ENCODE measurements at regions not wholly inside any gene's neighbourhood (a gene's known extent, or its start where the extent isn't known, plus 50 kb on each side); places are given as distances from the start of the nearest gene placed in this dataset.

GRCh38 chr4:138013625-138014024 lies 228.5 kb downstream of the SLC7A11 start:
- TF ChIP-seq, protein P1, sequence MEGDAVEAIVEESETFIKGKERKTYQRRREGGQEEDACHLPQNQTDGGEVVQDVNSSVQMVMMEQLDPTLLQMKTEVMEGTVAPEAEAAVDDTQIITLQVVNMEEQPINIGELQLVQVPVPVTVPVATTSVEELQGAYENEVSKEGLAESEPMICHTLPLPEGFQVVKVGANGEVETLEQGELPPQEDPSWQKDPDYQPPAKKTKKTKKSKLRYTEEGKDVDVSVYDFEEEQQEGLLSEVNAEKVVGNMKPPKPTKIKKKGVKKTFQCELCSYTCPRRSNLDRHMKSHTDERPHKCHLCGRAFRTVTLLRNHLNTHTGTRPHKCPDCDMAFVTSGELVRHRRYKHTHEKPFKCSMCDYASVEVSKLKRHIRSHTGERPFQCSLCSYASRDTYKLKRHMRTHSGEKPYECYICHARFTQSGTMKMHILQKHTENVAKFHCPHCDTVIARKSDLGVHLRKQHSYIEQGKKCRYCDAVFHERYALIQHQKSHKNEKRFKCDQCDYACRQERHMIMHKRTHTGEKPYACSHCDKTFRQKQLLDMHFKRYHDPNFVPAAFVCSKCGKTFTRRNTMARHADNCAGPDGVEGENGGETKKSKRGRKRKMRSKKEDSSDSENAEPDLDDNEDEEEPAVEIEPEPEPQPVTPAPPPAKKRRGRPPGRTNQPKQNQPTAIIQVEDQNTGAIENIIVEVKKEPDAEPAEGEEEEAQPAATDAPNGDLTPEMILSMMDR (IDR thresholded peaks at IDR 0.05): no peak
- intact Hi-C loops (cut with micrococcal nuclease): no loop called here
- ChIA-PET CTCF (no interaction called here), POLR2A (no interaction called here)
- no peaks in the 10 kb centered on the region for H3K27me3 Mint-ChIP-seq
- no peaks in the 10 kb centered on the region for H3K4me1 Mint-ChIP-seq (ENCODE audit: low read depth)
- no peak for ATAC-seq
- no peaks in the 10 kb centered on the region for H3K36me3 Mint-ChIP-seq (ENCODE audit: low read depth)
- no peak for DNase-seq
- H3K4me3 Mint-ChIP-seq: no peak overlapping the region
- no peaks in the 10 kb centered on the region for H3K9me3 Mint-ChIP-seq
- H3K27ac Mint-ChIP-seq: no peak overlapping the region

DNA sequence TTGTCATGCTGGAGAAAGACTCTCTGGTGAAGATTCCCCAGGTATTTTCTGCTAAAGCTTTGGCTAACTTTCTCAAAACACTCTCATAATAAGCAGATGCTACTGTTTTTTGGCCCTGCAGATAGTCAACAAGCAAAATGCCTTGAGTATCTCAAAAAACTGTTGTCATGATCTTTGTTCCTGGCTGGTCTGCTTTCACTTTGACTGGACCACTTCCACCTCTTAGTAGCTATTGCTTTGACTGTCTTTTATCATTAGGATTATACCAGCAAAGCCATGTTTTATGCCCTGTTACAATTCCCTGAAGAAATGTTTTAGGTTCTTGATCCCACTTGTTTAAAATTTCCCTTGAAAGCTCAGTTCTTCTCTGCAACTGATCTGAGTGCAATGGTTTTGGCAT lies 231.5 kb downstream of the SLC7A11 start:
- H3K27me3 Mint-ChIP-seq: no peaks in the 10 kb centered on the region
- H3K27ac Mint-ChIP-seq: no peak overlapping the region
- DNase-seq (no peak), ATAC-seq (no peak)
- no peaks in the 10 kb centered on the region for H3K36me3 Mint-ChIP-seq (ENCODE audit: low read depth)
- intact Hi-C loops (cut with micrococcal nuclease): no loop called here
- no peaks in the 10 kb centered on the region for H3K4me1 Mint-ChIP-seq (ENCODE audit: low read depth)
- no peaks in the 10 kb centered on the region for H3K9me3 Mint-ChIP-seq
- CTCF ChIA-PET: no interaction called here
- POLR2A ChIA-PET: no interaction called here
- H3K4me3 Mint-ChIP-seq: no peak overlapping the region
- TF ChIP-seq, protein P1 (IDR thresholded peaks at IDR 0.05): no peak

DNA sequence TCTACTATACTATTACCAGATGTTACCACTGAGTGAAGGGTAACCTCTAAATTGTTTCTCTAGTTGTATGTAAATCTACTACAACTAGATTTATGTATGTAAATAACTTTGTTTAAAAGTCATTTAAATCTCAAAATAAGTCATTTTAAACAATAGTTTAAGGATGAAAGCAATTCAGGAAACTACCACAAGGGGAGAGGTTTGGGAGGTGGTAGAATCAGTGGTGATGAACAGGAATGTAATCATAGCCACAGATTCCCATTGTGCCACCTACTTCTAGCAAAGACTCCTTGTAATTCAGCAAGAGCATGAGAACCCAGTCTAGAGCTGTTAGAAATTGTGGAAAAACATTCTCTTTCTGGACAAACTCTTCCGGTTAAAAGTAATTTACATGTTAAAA lies 234.6 kb downstream of the SLC7A11 start:
- DNase-seq (no peak), ATAC-seq (no peak)
- Mint-ChIP-seq H3K36me3 (ENCODE audit: low read depth) (no peaks in the 10 kb centered on the region), H3K4me3 (no peak overlapping the region), H3K27ac (no peak overlapping the region), H3K9me3 (no peaks in the 10 kb centered on the region), H3K4me1 (ENCODE audit: low read depth) (no peaks in the 10 kb centered on the region), H3K27me3 (no peaks in the 10 kb centered on the region)
- TF ChIP-seq, protein P1 (IDR thresholded peaks at IDR 0.05): no peak
- intact Hi-C loops (cut with micrococcal nuclease): no loop called here
- ChIA-PET CTCF (no interaction called here), POLR2A (no interaction called here)

DNA sequence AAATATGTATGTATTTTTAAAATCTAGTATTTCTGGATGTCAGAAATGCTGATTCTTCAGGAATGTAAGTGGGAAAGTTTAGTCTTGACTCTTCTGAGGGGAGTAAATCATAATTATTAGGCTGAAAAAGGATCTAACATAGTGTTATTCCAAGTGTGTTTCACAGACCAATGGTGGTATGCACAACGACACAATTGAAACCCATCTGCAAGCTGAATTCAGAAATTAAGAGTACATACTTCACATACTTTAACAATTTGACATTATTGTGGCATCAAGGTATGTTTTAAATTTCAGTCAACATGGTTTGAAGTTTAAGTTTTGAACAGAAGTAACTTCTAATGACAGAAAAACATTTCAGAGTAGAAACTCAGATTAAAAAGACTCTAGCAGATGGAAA lies 236.7 kb downstream of the SLC7A11 start:
- Mint-ChIP-seq H3K4me3 (no peak overlapping the region), H3K36me3 (ENCODE audit: low read depth) (no peaks in the 10 kb centered on the region), H3K4me1 (ENCODE audit: low read depth) (no peaks in the 10 kb centered on the region), H3K27me3 (no peaks in the 10 kb centered on the region), H3K9me3 (no peaks in the 10 kb centered on the region), H3K27ac (no peak overlapping the region)
- intact Hi-C loops (cut with micrococcal nuclease): no loop called here
- no peak for DNase-seq
- ChIA-PET POLR2A (no interaction called here), CTCF (no interaction called here)
- no peak for ATAC-seq
- TF ChIP-seq, protein P1 (IDR thresholded peaks at IDR 0.05): no peak

DNA sequence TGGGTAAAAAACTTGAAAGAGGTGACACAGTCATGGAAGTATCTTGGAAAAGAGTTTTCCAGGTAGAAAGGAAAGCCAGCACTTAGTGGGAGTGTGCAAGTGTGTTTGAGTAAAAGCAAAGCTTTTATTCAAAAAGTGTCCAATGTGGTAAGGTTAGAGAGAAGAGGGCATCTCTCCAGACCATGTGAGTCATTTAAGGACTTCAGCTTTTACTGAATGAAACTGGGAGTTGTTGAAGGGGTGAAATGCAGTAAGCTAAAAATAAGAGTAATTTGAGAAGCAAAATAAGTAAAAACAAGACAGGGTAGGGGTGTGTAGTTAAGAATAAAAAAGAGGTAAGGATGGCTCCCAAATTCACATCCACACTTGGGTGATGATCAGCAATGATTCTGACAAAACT lies 238.9 kb downstream of the SLC7A11 start:
- ChIA-PET CTCF (no interaction called here), POLR2A (no interaction called here)
- Mint-ChIP-seq H3K27ac (no peak overlapping the region), H3K36me3 (ENCODE audit: low read depth) (no peaks in the 10 kb centered on the region), H3K9me3 (no peaks in the 10 kb centered on the region), H3K27me3 (no peaks in the 10 kb centered on the region), H3K4me1 (ENCODE audit: low read depth) (no peaks in the 10 kb centered on the region), H3K4me3 (no peak overlapping the region)
- TF ChIP-seq, protein P1 (IDR thresholded peaks at IDR 0.05): no peak
- DNase-seq (no peak), ATAC-seq (no peak)
- intact Hi-C loops (cut with micrococcal nuclease): no loop called here

Data from activated CD8-positive, alpha-beta T cell treated with anti-CD3 and anti-CD28 coated beads for 36 hours (primary cell).